ENCODE measurements at regions not wholly inside any gene's neighbourhood (a gene's known extent, or its start where the extent isn't known, plus 50 kb on each side); places are given as distances from the start of the nearest gene placed in this dataset.
A peak's percentile ranks its signal among the peaks of the same experiment; 100 is the strongest.

GRCh38 chr9:80359941-80360881 is 788.4 kb downstream of the TLE4 start:
- 92% methylated on average over 35 of the region's 35 CpGs for WGBS
- H4K8ac ChIP-seq (ENCODE audit: low read length): no peak overlapping the region
- H3K18ac ChIP-seq (ENCODE audit: low read depth in 1 of 2, low read length in 2 of 2): no peak overlapping the region
- H2AK5ac ChIP-seq (ENCODE audit: low read length, severe bottlenecking): no peak overlapping the region
- no peaks in the 10 kb centered on the region for H3K4me1 ChIP-seq (ENCODE audit: control insufficient read depth, insufficient read depth, low read depth, low read length)
- no peaks in the 10 kb centered on the region for H3K27me3 ChIP-seq (ENCODE audit: control insufficient read depth in 1 of 2, insufficient read depth in 1 of 2, low read length in 2 of 2)
- no peaks in the 10 kb centered on the region for H3K36me3 ChIP-seq (ENCODE audit: control insufficient read depth in 1 of 2, insufficient read depth in 2 of 2, low read depth in 1 of 2, low read length in 2 of 2)
- no peak overlapping the region for H3K4me2 ChIP-seq (ENCODE audit: low read length, poor library complexity, severe bottlenecking)
- H3K9me3 ChIP-seq (ENCODE audit: control insufficient read depth, low read length): peaks cover 11% of the 10 kb centered on the region
- no peak overlapping the region for H2BK15ac ChIP-seq (ENCODE audit: low read depth, poor library complexity, severe bottlenecking)
- H3K9ac ChIP-seq (ENCODE audit: low read length): no peak overlapping the region
- no peak overlapping the region for H2BK12ac ChIP-seq (ENCODE audit: low read length in 2 of 2)
- H2BK5ac ChIP-seq (ENCODE audit: low read depth, low read length, poor library complexity, severe bottlenecking): peak overlapping the region; percentile 23
- H3K4me3 ChIP-seq (ENCODE audit: insufficient read depth in 1 of 2, low read depth in 1 of 2, low read length in 2 of 2): no peak overlapping the region
- no peak overlapping the region for H2BK120ac ChIP-seq (ENCODE audit: low read depth, low read length)
- H3K14ac ChIP-seq (ENCODE audit: low read length in 2 of 2): no peak overlapping the region
- H3K4ac ChIP-seq (ENCODE audit: low read depth in 1 of 2, low read length in 2 of 2): no peak overlapping the region
- H3K23ac ChIP-seq (ENCODE audit: low read length in 2 of 2): no peak overlapping the region
- no peak for DNase-seq
- no peaks in the 10 kb centered on the region for H3K79me1 ChIP-seq (replicated peaks; ENCODE audit: low read length, poor library complexity, severe bottlenecking)
- H4K91ac ChIP-seq (ENCODE audit: low read length): no peak overlapping the region
- H3K27ac ChIP-seq (ENCODE audit: low read length, poor library complexity, severe bottlenecking): no peak overlapping the region
- H2AFZ ChIP-seq (ENCODE audit: low read depth, low read length): no peak overlapping the region

- Histone ChIP-seq H3K4me2 (ENCODE audit: low read length, poor library complexity, severe bottlenecking) (no peak overlapping the region), H4K91ac (ENCODE audit: low read length) (no peak overlapping the region), H3K4ac (ENCODE audit: low read depth in 1 of 2, low read length in 2 of 2) (no peak overlapping the region), H3K9ac (ENCODE audit: low read length) (no peak overlapping the region), H3K23ac (ENCODE audit: low read length in 2 of 2) (no peak overlapping the region), H4K8ac (ENCODE audit: low read length) (no peak overlapping the region), H3K27ac (ENCODE audit: low read length, poor library complexity, severe bottlenecking) (no peak overlapping the region), H3K4me1 (ENCODE audit: control insufficient read depth, insufficient read depth, low read depth, low read length) (no peaks in the 10 kb centered on the region), H3K79me1 (replicated peaks; ENCODE audit: low read length, poor library complexity, severe bottlenecking) (no peaks in the 10 kb centered on the region), H2AK5ac (ENCODE audit: low read length, severe bottlenecking) (no peak overlapping the region), H2BK120ac (ENCODE audit: low read depth, low read length) (no peak overlapping the region), H3K36me3 (ENCODE audit: control insufficient read depth in 1 of 2, insufficient read depth in 2 of 2, low read depth in 1 of 2, low read length in 2 of 2) (no peaks in the 10 kb centered on the region), H3K4me3 (ENCODE audit: insufficient read depth in 1 of 2, low read depth in 1 of 2, low read length in 2 of 2) (no peak overlapping the region), H2AFZ (ENCODE audit: low read depth, low read length) (no peak overlapping the region), H3K9me3 (ENCODE audit: control insufficient read depth, low read length) (peaks cover 9% of the 10 kb centered on the region), H3K14ac (ENCODE audit: low read length in 2 of 2) (peak overlapping the region in 1 of 2 experiments; percentile 26), H3K27me3 (ENCODE audit: control insufficient read depth in 1 of 2, insufficient read depth in 1 of 2, low read length in 2 of 2) (no peaks in the 10 kb centered on the region), H2BK15ac (ENCODE audit: low read depth, poor library complexity, severe bottlenecking) (no peak overlapping the region), H2BK5ac (ENCODE audit: low read depth, low read length, poor library complexity, severe bottlenecking) (no peak overlapping the region), H2BK12ac (ENCODE audit: low read length in 2 of 2) (no peak overlapping the region), H3K18ac (ENCODE audit: low read depth in 1 of 2, low read length in 2 of 2) (no peak overlapping the region)
- DNase-seq: no peak
- 98% methylated on average over 9 of the region's 11 CpGs for WGBS
Measured at GRCh38 chr9:80359291-80359690, 787.5 kb downstream of the TLE4 start.

GRCh38 chr9:80352967-80353366 is 781.2 kb downstream of the TLE4 start:
- Histone ChIP-seq H4K8ac (ENCODE audit: low read length) (no peak overlapping the region), H2AK5ac (ENCODE audit: low read length, severe bottlenecking) (no peak overlapping the region), H3K9ac (ENCODE audit: low read length) (no peak overlapping the region), H2BK5ac (ENCODE audit: low read depth, low read length, poor library complexity, severe bottlenecking) (no peak overlapping the region), H3K14ac (ENCODE audit: low read length in 2 of 2) (no peak overlapping the region), H3K27ac (ENCODE audit: low read length, poor library complexity, severe bottlenecking) (no peak overlapping the region), H3K18ac (ENCODE audit: low read depth in 1 of 2, low read length in 2 of 2) (no peak overlapping the region), H2BK15ac (ENCODE audit: low read depth, poor library complexity, severe bottlenecking) (no peak overlapping the region), H3K4me1 (ENCODE audit: control insufficient read depth, insufficient read depth, low read depth, low read length) (no peaks in the 10 kb centered on the region), H3K9me3 (ENCODE audit: control insufficient read depth, low read length) (peaks cover 3% of the 10 kb centered on the region), H3K27me3 (ENCODE audit: control insufficient read depth in 1 of 2, insufficient read depth in 1 of 2, low read length in 2 of 2) (no peaks in the 10 kb centered on the region), H2BK12ac (ENCODE audit: low read length in 2 of 2) (no peak overlapping the region), H4K91ac (ENCODE audit: low read length) (no peak overlapping the region), H2AFZ (ENCODE audit: low read depth, low read length) (no peak overlapping the region), H3K23ac (ENCODE audit: low read length in 2 of 2) (no peak overlapping the region), H3K36me3 (ENCODE audit: control insufficient read depth in 1 of 2, insufficient read depth in 2 of 2, low read depth in 1 of 2, low read length in 2 of 2) (no peaks in the 10 kb centered on the region), H3K79me1 (replicated peaks; ENCODE audit: low read length, poor library complexity, severe bottlenecking) (no peaks in the 10 kb centered on the region), H3K4me2 (ENCODE audit: low read length, poor library complexity, severe bottlenecking) (no peak overlapping the region), H3K4ac (ENCODE audit: low read depth in 1 of 2, low read length in 2 of 2) (no peak overlapping the region), H2BK120ac (ENCODE audit: low read depth, low read length) (no peak overlapping the region), H3K4me3 (ENCODE audit: insufficient read depth in 1 of 2, low read depth in 1 of 2, low read length in 2 of 2) (no peak overlapping the region)
- no peak for DNase-seq
- WGBS: no CpG with 5 or more reads among the region's 2 CpGs

GRCh38 chr9:80351612-80352011 is 779.8 kb downstream of the TLE4 start:
- Histone ChIP-seq H2BK15ac (ENCODE audit: low read depth, poor library complexity, severe bottlenecking) (no peak overlapping the region), H3K4ac (ENCODE audit: low read depth in 1 of 2, low read length in 2 of 2) (no peak overlapping the region), H4K91ac (ENCODE audit: low read length) (no peak overlapping the region), H3K9ac (ENCODE audit: low read length) (no peak overlapping the region), H3K18ac (ENCODE audit: low read depth in 1 of 2, low read length in 2 of 2) (no peak overlapping the region), H2AK5ac (ENCODE audit: low read length, severe bottlenecking) (no peak overlapping the region), H4K8ac (ENCODE audit: low read length) (no peak overlapping the region), H2AFZ (ENCODE audit: low read depth, low read length) (no peak overlapping the region), H3K36me3 (ENCODE audit: control insufficient read depth in 1 of 2, insufficient read depth in 2 of 2, low read depth in 1 of 2, low read length in 2 of 2) (no peaks in the 10 kb centered on the region), H3K27ac (ENCODE audit: low read length, poor library complexity, severe bottlenecking) (no peak overlapping the region), H3K4me2 (ENCODE audit: low read length, poor library complexity, severe bottlenecking) (no peak overlapping the region), H3K9me3 (ENCODE audit: control insufficient read depth, low read length) (peaks cover 3% of the 10 kb centered on the region), H3K27me3 (ENCODE audit: control insufficient read depth in 1 of 2, insufficient read depth in 1 of 2, low read length in 2 of 2) (no peaks in the 10 kb centered on the region), H2BK120ac (ENCODE audit: low read depth, low read length) (no peak overlapping the region), H3K23ac (ENCODE audit: low read length in 2 of 2) (no peak overlapping the region), H3K79me1 (replicated peaks; ENCODE audit: low read length, poor library complexity, severe bottlenecking) (no peaks in the 10 kb centered on the region), H3K14ac (ENCODE audit: low read length in 2 of 2) (no peak overlapping the region), H3K4me3 (ENCODE audit: insufficient read depth in 1 of 2, low read depth in 1 of 2, low read length in 2 of 2) (no peak overlapping the region), H3K4me1 (ENCODE audit: control insufficient read depth, insufficient read depth, low read depth, low read length) (no peaks in the 10 kb centered on the region), H2BK12ac (ENCODE audit: low read length in 2 of 2) (no peak overlapping the region), H2BK5ac (ENCODE audit: low read depth, low read length, poor library complexity, severe bottlenecking) (no peak overlapping the region)
- WGBS: no CpG with 5 or more reads among the region's 1 CpG
- no peak for DNase-seq

Measured in mesenchymal stem cell (in vitro differentiated cells and primary cell).